GM23338 (cell line): ENCODE measurements at regions not wholly inside any gene's neighbourhood (a gene's known extent, or its start where the extent isn't known, plus 50 kb on each side); places are given as distances from the start of the nearest gene placed in this dataset.

Experiments used
- CREB1 ChIP-seq: fragments of 250-450 bp; sonication (Bioruptor Pico); IDR thresholded peaks from 2 replicates; pipeline ENCODE4 v1.5.0; 2020; ENCODE audit warnings: low read depth, mild to moderate bottlenecking, moderate library complexity
- CTCF ChIP-seq, 2 experiments: fragments of 200-600 bp in 1 of 2; sonication (generic) in 1 of 2; conservative IDR thresholded peaks; 2 replicates each; pipeline versions ENCODE4 v1.5.1 to v1.6.1; 2016 to 2017; ENCODE audit warnings: antibody characterized with exemption in 2 of 2, low read depth in 2 of 2, mild to moderate bottlenecking in 2 of 2, moderate library complexity in 1 of 2
- EZH2 ChIP-seq: fragments of 200-600 bp; sonication (generic); IDR thresholded peaks from one replicate; pipeline ENCODE4 v1.8.0; 2017; ENCODE audit warnings: antibody characterized with exemption, mild to moderate bottlenecking, low read depth; ENCODE audit not compliant: unreplicated experiment
- EZH2phosphoT487 ChIP-seq: fragments of 200-600 bp; sonication (generic); IDR thresholded peaks from one replicate; pipeline ENCODE4 v1.8.1; 2018; ENCODE audit warnings: antibody characterized with exemption; ENCODE audit not compliant: unreplicated experiment
- JUNB ChIP-seq: IDR thresholded peaks from one replicate; pipeline ENCODE4 v1.6.1; 2016; ENCODE audit warnings: antibody characterized with exemption; ENCODE audit not compliant: unreplicated experiment
- NANOG ChIP-seq: IDR thresholded peaks from 2 replicates; pipeline ENCODE4 v1.6.1; 2016; ENCODE audit warnings: antibody characterized with exemption, borderline replicate concordance
- POLR2AphosphoS5 ChIP-seq: IDR thresholded peaks from 2 replicates; pipeline ENCODE4 v1.6.1; 2016; ENCODE audit warnings: antibody characterized with exemption, low read depth
- STAT1 ChIP-seq: IDR thresholded peaks from one replicate; pipeline ENCODE4 v1.6.1; 2016; ENCODE audit warnings: antibody characterized with exemption; ENCODE audit not compliant: unreplicated experiment
- ZNF114 ChIP-seq: fragments of 250-450 bp; sonication (Bioruptor Pico); IDR thresholded peaks from 2 replicates; pipeline ENCODE4 v1.5.0; 2020; ENCODE audit warnings: mild to moderate bottlenecking, moderate library complexity
- ZNF331 ChIP-seq: fragments of 250-450 bp; sonication (Bioruptor Pico); IDR thresholded peaks from 2 replicates; pipeline ENCODE4 v1.5.0; 2020; ENCODE audit warnings: low read depth, mild to moderate bottlenecking, moderate library complexity
- TF ChIP-seq, protein P1 (sequence below): IDR thresholded peaks from one replicate; pipeline ENCODE4 v1.6.1; 2018; ENCODE audit warnings: antibody characterized with exemption; ENCODE audit not compliant: unreplicated experiment
- TF ChIP-seq, protein P2 (sequence below): IDR thresholded peaks from 2 replicates; pipeline ENCODE4 v1.6.1; 2016; ENCODE audit warnings: antibody characterized with exemption

- TF ChIP-seq CTCF (conservative IDR thresholded peaks at IDR 0.05; ENCODE audit: low read depth in 2 of 2) (no peak), EZH2 (no peak), POLR2AphosphoS5 (no peak), JUNB (no peak), ZNF114 (CRISPR knock-in tag) (no peak), EZH2phosphoT487 (no peak), CREB1 (CRISPR knock-in tag) (no peak), NANOG (no peak), STAT1 (no peak), ZNF331 (CRISPR knock-in tag) (no peak)
- TF ChIP-seq, protein P1, sequence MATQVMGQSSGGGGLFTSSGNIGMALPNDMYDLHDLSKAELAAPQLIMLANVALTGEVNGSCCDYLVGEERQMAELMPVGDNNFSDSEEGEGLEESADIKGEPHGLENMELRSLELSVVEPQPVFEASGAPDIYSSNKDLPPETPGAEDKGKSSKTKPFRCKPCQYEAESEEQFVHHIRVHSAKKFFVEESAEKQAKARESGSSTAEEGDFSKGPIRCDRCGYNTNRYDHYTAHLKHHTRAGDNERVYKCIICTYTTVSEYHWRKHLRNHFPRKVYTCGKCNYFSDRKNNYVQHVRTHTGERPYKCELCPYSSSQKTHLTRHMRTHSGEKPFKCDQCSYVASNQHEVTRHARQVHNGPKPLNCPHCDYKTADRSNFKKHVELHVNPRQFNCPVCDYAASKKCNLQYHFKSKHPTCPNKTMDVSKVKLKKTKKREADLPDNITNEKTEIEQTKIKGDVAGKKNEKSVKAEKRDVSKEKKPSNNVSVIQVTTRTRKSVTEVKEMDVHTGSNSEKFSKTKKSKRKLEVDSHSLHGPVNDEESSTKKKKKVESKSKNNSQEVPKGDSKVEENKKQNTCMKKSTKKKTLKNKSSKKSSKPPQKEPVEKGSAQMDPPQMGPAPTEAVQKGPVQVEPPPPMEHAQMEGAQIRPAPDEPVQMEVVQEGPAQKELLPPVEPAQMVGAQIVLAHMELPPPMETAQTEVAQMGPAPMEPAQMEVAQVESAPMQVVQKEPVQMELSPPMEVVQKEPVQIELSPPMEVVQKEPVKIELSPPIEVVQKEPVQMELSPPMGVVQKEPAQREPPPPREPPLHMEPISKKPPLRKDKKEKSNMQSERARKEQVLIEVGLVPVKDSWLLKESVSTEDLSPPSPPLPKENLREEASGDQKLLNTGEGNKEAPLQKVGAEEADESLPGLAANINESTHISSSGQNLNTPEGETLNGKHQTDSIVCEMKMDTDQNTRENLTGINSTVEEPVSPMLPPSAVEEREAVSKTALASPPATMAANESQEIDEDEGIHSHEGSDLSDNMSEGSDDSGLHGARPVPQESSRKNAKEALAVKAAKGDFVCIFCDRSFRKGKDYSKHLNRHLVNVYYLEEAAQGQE = no peak
- TF ChIP-seq, protein P2, sequence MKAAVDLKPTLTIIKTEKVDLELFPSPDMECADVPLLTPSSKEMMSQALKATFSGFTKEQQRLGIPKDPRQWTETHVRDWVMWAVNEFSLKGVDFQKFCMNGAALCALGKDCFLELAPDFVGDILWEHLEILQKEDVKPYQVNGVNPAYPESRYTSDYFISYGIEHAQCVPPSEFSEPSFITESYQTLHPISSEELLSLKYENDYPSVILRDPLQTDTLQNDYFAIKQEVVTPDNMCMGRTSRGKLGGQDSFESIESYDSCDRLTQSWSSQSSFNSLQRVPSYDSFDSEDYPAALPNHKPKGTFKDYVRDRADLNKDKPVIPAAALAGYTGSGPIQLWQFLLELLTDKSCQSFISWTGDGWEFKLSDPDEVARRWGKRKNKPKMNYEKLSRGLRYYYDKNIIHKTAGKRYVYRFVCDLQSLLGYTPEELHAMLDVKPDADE = no peak
Measured at GRCh38 chr5:164357395-164358033, 852.1 kb downstream of the MAT2B start.
